Keratinocyte (primary cell): ENCODE measurements at regions not wholly inside any gene's neighbourhood (a gene's known extent, or its start where the extent isn't known, plus 50 kb on each side); places are given as distances from the start of the nearest gene placed in this dataset.

Experiments
- DNase-seq: peaks from one replicate; pipeline ENCODE4 v3.0.0-alpha.2; 2011; ENCODE audit warnings: low read depth, missing footprints, low spot score
- FAIRE-seq: peaks from 2 replicates; lab custom pipeline; 2011; peaks lifted over from hg19 to GRCh38; lab: Jason Lieb, UNC
- H2AFZ ChIP-seq: 2 replicates; pipeline ENCODE4 v1.6.0; 2012; ENCODE audit warnings: low read length, control low read depth, inconsistent platforms; ENCODE audit not compliant: control insufficient read depth
- H3K27ac ChIP-seq: 2 replicates; pipeline ENCODE4 v1.5.1; 2011; ENCODE audit warnings: low read length; ENCODE audit not compliant: control insufficient read depth, insufficient read depth
- H3K27me3 ChIP-seq: 3 replicates; pipeline ENCODE4 v1.6.0; 2011; ENCODE audit warnings: low read length; ENCODE audit not compliant: control insufficient read depth, insufficient read depth; ENCODE audit errors: extremely low read depth
- H3K36me3 ChIP-seq, 2 experiments: 2 replicates in 1 of 2; 3 replicates in 1 of 2; pipeline ENCODE4 v1.5.1; 2011; ENCODE audit warnings: low read length in 2 of 2, mild to moderate bottlenecking in 1 of 2; ENCODE audit not compliant: control insufficient read depth in 2 of 2, insufficient read depth in 2 of 2; ENCODE audit errors: extremely low read depth in 1 of 2
- H3K4me1 ChIP-seq: 3 replicates; pipeline ENCODE4 v1.5.1; 2011; ENCODE audit warnings: low read length; ENCODE audit not compliant: control insufficient read depth, insufficient read depth; ENCODE audit errors: extremely low read depth
- H3K4me2 ChIP-seq: 3 replicates; pipeline ENCODE4 v1.6.0; 2011; ENCODE audit warnings: low read depth, low read length; ENCODE audit not compliant: control insufficient read depth, insufficient read depth; ENCODE audit errors: extremely low read depth
- H3K4me3 ChIP-seq, 3 experiments: fragments of 200-600 bp in 1 of 3; sonication (generic) in 1 of 3; 2 replicates in 2 of 3; 3 replicates in 1 of 3; pipeline ENCODE4 v1.5.1; 2011 to 2016; ENCODE audit warnings: low read length in 3 of 3, mild to moderate bottlenecking in 3 of 3, control low read depth in 2 of 3, inconsistent platforms in 1 of 3, low read depth in 1 of 3, mixed read lengths in 1 of 3, mixed run types in 1 of 3, moderate library complexity in 1 of 3; ENCODE audit not compliant: control insufficient read depth in 2 of 3, insufficient read depth in 2 of 3; ENCODE audit errors: extremely low read depth in 1 of 3
- H3K79me2 ChIP-seq: 2 replicates; pipeline ENCODE4 v1.6.0; 2012; ENCODE audit warnings: low read length; ENCODE audit not compliant: control insufficient read depth, insufficient read depth
- H3K9ac ChIP-seq: 3 replicates; pipeline ENCODE4 v1.6.0; 2011; ENCODE audit warnings: low read length; ENCODE audit not compliant: control insufficient read depth, insufficient read depth; ENCODE audit errors: extremely low read depth
- H3K9me1 ChIP-seq: 3 replicates; pipeline ENCODE4 v1.6.0; 2011; ENCODE audit warnings: low read length; ENCODE audit not compliant: control insufficient read depth, insufficient read depth; ENCODE audit errors: extremely low read depth
- H3K9me3 ChIP-seq: 2 replicates; pipeline ENCODE4 v1.5.1; 2012; ENCODE audit warnings: low read depth, low read length; ENCODE audit not compliant: control insufficient read depth
- H4K20me1 ChIP-seq: 3 replicates; pipeline ENCODE4 v1.6.0; 2011; ENCODE audit warnings: low read length; ENCODE audit not compliant: control insufficient read depth, insufficient read depth; ENCODE audit errors: extremely low read depth
- CTCF ChIP-seq, 3 experiments: IDR thresholded peaks in 1 of 3; conservative IDR thresholded peaks in 1 of 3; optimal IDR thresholded peaks in 1 of 3; 2 replicates in 2 of 3; 3 replicates in 1 of 3; pipeline versions ENCODE3 to v1.5.1; 2011; ENCODE audit warnings: low read length in 3 of 3, mild to moderate bottlenecking in 3 of 3, moderate library complexity in 2 of 3, control low read depth in 1 of 3, inconsistent platforms in 1 of 3; ENCODE audit not compliant: insufficient read depth in 2 of 3; ENCODE audit errors: extremely low read depth in 1 of 3
- EZH2 ChIP-seq: IDR thresholded peaks from one replicate; pipeline ENCODE4 v1.6.1; 2012; ENCODE audit warnings: inconsistent platforms, mild to moderate bottlenecking, low read length, moderate library complexity
- dilution Hi-C: fragments of 300-500 bp; cut with MboI; formaldehyde crosslinking; loops from one replicate; pipeline ENCODE4 v1.7.0; 2020; ENCODE audit warnings: low sequenced_read_pairs; ENCODE audit not compliant: extremely low pct_ligation_motif_present

GRCh38 chr2:176567361-176567760 lies 298.1 kb downstream of the MTX2 start:
- Histone ChIP-seq H3K27ac (no peak overlapping the region), H3K4me2 (no peak overlapping the region), H3K27me3 (peaks cover 13% of the 10 kb centered on the region), H3K79me2 (no peaks in the 10 kb centered on the region), H3K36me3 (no peaks in the 10 kb centered on the region), H3K9me3 (no peaks in the 10 kb centered on the region), H3K9ac (no peak overlapping the region), H4K20me1 (no peaks in the 10 kb centered on the region), H3K4me3 (no peak overlapping the region), H2AFZ (no peak overlapping the region), H3K4me1 (no peaks in the 10 kb centered on the region), H3K9me1 (no peaks in the 10 kb centered on the region)
- dilution Hi-C loops, result no loop called here
- DNase-seq (no peak), FAIRE-seq (no peak)
- TF ChIP-seq EZH2 (no peak), CTCF (optimal IDR thresholded peaks at IDR 0.05 in 1 of 3, IDR thresholded peaks at IDR 0.05 in 1 of 3, conservative IDR thresholded peaks at IDR 0.05 in 1 of 3; ENCODE audit: extremely low read depth in 1 of 3, insufficient read depth in 2 of 3, low read length in 3 of 3) (no peak)

GRCh38 chr2:176569574-176569973 lies 300.3 kb downstream of the MTX2 start:
- FAIRE-seq, result no peak
- dilution Hi-C loops, result no loop called here

More at GRCh38 chr2:176569574-176569973, 300.3 kb downstream of the MTX2 start:
- Histone ChIP-seq H3K9ac (no peak overlapping the region), H3K9me3 (no peaks in the 10 kb centered on the region), H4K20me1 (no peaks in the 10 kb centered on the region), H3K36me3 (no peaks in the 10 kb centered on the region), H3K79me2 (no peaks in the 10 kb centered on the region), H3K4me1 (no peaks in the 10 kb centered on the region), H2AFZ (no peak overlapping the region), H3K9me1 (no peaks in the 10 kb centered on the region), H3K27me3 (peaks cover 5% of the 10 kb centered on the region), H3K4me2 (no peak overlapping the region), H3K4me3 (no peak overlapping the region), H3K27ac (no peak overlapping the region)
- no peak for DNase-seq
- TF ChIP-seq EZH2 (no peak), CTCF (optimal IDR thresholded peaks at IDR 0.05 in 1 of 3, IDR thresholded peaks at IDR 0.05 in 1 of 3, conservative IDR thresholded peaks at IDR 0.05 in 1 of 3; ENCODE audit: extremely low read depth in 1 of 3, insufficient read depth in 2 of 3, low read length in 3 of 3) (no peak)
